AG04449 (cell line): ENCODE measurements at regions not wholly inside any gene's neighbourhood (a gene's known extent, or its start where the extent isn't known, plus 50 kb on each side); places are given as distances from the start of the nearest gene placed in this dataset.

Experiments used
- CTCF ChIA-PET: fragments of 350-600 bp; formaldehyde crosslinking; extraction: SDS; loops from one replicate; lab custom pipeline; 2021; ENCODE audit warnings: antibody characterized with exemption; lab: Yijun Ruan, JAX
- POLR2A ChIA-PET: fragments of 400-600, 350-600 bp; formaldehyde crosslinking; extraction: SDS; loops from one replicate; lab custom pipeline; 2020; ENCODE audit warnings: antibody characterized with exemption, inconsistent platforms; lab: Yijun Ruan, JAX
- DNase-seq: peaks from one replicate; pipeline ENCODE4 v3.0.0-alpha.2; 2010; ENCODE audit warnings: low read depth, low spot score
- H3K4me3 ChIP-seq: 2 replicates; pipeline ENCODE4 v1.5.1; 2011; ENCODE audit warnings: low read depth, mild to moderate bottlenecking, control low read depth, low read length
- TF ChIP-seq, protein P1 (sequence below): IDR thresholded peaks from one replicate; pipeline ENCODE4 v1.5.1; 2011; ENCODE audit warnings: mild to moderate bottlenecking, moderate library complexity, low read length, control low read depth, inconsistent platforms; ENCODE audit not compliant: insufficient read depth; ENCODE audit errors: missing control alignments

GRCh38 chr12:22986997-22987396, 362.0 kb downstream of the ETNK1 start:
- CTCF ChIA-PET, result no interaction called here
- POLR2A ChIA-PET, result no interaction called here
- TF ChIP-seq, protein P1, sequence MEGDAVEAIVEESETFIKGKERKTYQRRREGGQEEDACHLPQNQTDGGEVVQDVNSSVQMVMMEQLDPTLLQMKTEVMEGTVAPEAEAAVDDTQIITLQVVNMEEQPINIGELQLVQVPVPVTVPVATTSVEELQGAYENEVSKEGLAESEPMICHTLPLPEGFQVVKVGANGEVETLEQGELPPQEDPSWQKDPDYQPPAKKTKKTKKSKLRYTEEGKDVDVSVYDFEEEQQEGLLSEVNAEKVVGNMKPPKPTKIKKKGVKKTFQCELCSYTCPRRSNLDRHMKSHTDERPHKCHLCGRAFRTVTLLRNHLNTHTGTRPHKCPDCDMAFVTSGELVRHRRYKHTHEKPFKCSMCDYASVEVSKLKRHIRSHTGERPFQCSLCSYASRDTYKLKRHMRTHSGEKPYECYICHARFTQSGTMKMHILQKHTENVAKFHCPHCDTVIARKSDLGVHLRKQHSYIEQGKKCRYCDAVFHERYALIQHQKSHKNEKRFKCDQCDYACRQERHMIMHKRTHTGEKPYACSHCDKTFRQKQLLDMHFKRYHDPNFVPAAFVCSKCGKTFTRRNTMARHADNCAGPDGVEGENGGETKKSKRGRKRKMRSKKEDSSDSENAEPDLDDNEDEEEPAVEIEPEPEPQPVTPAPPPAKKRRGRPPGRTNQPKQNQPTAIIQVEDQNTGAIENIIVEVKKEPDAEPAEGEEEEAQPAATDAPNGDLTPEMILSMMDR, result no peak
- H3K4me3 ChIP-seq, result no peak overlapping the region
- no peak for DNase-seq

DNA sequence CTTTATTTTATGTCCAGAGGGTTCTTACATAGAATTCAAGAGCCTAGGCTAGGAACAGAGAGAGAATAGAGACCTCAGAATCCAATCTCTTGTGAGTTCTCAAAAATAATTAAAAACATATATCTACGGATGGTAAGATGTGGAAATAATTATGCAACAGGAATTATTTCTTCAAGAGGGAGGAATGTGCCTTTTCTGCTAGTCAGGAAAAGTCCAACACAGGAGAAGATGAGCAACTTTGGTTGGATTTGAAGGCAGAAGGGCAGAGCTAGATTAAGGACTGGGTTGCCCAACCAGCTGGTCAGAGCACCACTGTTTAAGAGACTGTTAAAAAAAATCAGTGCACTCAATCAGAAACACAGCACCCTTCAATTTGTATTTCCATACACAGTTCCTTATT, 365.5 kb downstream of the ETNK1 start:
- TF ChIP-seq, protein P1, result no peak
- ChIA-PET POLR2A (no interaction called here), CTCF (interaction anchor here (1.2 kb wide), 1 partner anchor 9 kb away, joined by 3 read pairs; no protein-coding TSS in a partner anchor)
- no peak overlapping the region for H3K4me3 ChIP-seq
- no peak for DNase-seq

GRCh38 chr12:22991250-22991844, 366.4 kb downstream of the ETNK1 start:
- H3K4me3 ChIP-seq, result no peak overlapping the region
- DNase-seq, result no peak
- CTCF ChIA-PET, result no interaction called here
- POLR2A ChIA-PET, result no interaction called here
- TF ChIP-seq, protein P1, result no peak

DNA sequence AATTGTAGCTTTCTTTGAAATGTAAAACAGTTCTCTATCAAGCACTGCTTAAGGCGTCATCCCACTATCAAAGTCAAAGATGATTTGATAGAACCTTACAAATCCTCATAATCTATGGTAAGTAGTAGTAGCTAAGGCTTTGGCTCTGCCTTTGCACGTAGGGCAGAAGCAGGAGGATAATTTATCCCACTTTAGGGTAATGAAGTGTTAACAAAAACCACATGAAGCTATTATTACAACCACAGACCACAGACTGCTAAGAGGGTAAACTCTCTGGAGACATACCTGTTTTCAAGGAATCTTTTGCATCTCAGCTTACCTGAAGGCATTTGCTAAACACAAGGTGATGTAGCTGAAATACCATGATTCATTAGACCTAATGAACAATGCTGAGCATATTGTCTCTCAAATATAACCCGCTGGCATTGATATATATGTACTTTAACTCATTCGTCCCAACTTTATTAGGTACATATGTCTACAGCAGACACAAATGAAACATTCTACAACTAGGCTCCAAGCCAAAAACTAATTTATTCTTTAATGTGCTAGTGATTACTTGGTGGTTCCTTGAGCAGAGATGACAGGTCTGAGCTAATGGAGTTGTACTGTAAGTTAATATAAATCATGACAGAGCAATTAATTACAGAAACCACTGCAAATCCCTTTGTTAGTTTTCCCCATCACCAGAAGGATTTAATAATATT, 368.8 kb downstream of the ETNK1 start:
- CTCF ChIA-PET, result interaction anchor here (0.9 kb wide), 1 partner anchor 12 kb away, joined by 3 read pairs; no protein-coding TSS in a partner anchor
- DNase-seq, result no peak
- H3K4me3 ChIP-seq, result no peak overlapping the region
- POLR2A ChIA-PET, result no interaction called here
- TF ChIP-seq, protein P1, result no peak

DNA sequence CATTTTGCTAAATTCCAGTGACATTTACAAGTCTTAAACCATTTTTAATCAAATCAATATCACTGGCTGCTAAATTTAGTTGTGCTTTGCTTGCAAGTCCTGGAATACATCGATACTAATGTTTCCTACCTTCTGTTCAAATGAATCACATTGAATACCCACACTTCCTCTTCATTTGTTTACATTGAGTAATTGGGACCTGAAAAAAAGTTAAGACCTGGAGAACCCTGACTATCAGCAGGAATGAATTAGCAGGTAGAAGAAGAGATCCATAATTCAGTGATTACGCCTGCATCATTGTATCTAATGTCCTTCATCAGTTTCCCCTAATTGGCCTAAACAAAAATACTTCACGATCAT, 369.3 kb downstream of the ETNK1 start:
- POLR2A ChIA-PET, result no interaction called here
- TF ChIP-seq, protein P1, result no peak
- CTCF ChIA-PET, result no interaction called here
- no peak overlapping the region for H3K4me3 ChIP-seq
- DNase-seq, result no peak

DNA sequence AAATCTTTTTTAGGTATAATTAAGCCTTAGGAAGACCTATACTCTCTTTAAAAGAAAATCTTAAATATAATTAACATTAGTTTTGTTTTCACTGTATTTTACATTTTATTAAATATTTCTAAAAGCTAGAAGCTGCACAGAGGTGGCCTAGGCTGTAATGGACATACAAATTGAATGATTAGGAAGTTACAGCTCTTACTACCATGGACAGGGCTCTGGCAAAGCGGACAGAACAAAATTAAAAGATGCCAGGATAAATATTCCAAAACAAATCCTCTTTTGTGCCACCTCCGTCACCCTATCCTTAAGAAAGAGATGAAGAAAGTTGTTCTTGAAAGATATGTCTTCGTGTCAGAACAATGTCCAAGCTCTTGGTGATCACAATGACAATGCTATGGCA, 376.5 kb downstream of the ETNK1 start:
- POLR2A ChIA-PET, result no interaction called here
- CTCF ChIA-PET, result no interaction called here
- no peak for DNase-seq
- TF ChIP-seq, protein P1, result no peak
- H3K4me3 ChIP-seq, result no peak overlapping the region
